NCI-H1436 (cell line): ENCODE measurements at regions not wholly inside any gene's neighbourhood (a gene's known extent, or its start where the extent isn't known, plus 50 kb on each side); places are given as distances from the start of the nearest gene placed in this dataset.
"Not testable (repeated sequence)": the region's sequence is repeated elsewhere in the genome, so short reads cannot be mapped to it uniquely, and the experiment has no call there.

Experiments
- DNase-seq: peaks from one replicate; lab custom pipeline; 2025; lab: John Stamatoyannopoulos, UW

DNA sequence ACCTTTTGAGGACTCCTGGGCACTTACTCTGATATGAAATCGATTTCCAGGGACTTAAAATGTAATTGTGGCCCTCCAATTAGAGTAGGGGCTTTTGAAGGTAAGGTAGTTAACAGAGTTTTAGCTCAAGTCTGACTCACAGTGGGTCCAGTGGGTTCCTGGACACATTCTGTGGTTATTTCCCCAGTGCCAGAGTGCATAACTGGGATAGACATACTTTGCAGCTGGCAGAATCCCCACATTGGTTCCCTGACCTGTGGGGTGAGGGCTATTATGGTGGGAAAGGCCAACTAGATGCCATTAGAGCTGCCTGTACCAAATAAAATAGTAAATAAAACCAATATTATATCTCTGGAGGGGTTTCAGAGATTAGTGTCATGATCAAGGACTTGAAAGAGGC lies 243.8 kb upstream of the EPHA7 start:
- DNase-seq, result no peak

DNA sequence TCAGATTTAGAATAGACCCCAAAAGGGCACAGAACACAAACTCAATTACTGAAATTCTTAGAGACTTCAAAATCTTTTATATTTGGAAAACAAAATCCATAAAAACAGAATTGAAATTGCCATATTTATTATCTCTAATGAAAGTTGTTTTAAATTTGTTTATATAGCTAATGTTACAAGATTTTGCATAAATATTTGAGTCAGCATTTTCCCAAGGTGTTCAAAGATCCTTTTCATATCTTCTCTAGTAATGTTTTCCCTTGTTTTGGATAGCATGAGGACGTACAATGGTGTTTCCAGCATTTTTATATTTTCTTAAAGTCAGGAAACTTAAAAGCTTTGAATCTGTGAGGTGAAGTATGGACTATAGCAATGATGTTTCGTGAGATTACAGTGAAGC lies 235.2 kb upstream of the EPHA7 start:
- DNase-seq, result no peak

DNA sequence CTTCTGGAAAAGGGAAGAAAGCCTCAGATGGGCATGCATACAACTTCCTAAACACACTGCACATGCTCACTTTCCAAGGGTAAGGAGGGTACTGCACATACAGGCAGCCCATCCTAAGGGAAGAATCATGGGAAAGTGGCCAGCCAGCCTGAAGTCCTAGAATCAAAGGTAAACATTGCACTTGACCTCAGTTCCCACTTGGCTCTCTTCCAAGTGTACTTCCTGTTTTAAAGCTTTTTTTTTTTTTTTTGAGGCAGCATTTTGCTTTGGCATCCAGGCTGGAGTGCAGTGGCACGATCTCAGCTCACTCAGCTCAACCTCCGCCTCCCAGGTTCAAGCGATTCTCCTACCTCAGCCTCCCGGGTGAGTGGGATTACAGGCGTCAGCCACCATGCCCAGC lies 225.3 kb upstream of the EPHA7 start:
- DNase-seq, result no peak

DNA sequence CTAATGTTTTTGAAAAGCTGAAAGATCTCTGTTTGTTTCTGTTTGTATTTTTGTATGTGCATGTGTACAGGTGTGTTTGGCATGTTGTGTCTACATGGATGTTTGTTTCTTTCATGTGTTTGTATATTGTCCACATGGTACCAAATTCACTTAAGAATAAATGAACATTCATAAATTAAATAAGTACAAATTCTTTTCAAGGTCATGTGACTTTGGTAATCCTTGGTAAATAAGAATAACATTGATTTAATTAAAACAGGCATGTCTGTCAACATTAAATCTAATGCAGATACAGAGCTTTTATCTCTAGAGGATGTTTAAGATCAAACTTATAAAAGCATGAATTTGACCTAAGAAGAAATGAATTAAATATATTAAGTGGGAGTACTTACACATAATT lies 219.8 kb upstream of the EPHA7 start:
- DNase-seq, result no peak

DNA sequence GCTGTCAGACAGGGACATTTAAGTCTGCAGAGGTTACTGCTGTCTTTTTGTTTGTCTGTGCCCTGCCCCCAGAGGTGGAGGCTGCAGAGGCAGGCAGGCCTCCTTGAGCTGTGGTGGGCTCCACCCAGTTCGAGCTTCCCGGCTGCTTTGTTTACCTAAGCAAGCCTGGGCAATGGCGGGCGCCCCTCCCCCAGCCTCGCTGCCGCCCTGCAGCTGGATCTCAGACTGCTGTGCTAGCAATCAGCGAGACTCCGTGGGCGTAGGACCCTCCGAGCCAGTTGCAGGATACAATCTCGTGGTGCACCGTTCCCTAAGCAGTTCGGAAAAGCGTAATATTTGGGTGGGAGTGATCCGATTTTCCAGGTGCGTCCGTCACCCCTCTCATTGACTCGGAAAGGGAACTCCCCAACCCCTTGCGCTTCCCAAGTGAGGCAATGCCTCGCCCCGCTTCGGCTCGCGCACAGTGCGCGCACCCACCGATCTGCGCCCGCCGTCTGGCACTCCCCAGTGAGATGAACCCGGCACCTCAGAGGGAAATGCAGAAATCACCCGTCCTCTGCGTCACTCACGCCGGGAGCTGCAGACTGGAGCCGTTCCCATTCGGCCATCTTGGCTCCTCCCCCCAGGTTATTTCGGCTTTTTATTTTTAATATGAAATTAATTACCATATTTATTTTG lies 217.8 kb upstream of the EPHA7 start:
- not testable (repeated sequence) for DNase-seq

DNA sequence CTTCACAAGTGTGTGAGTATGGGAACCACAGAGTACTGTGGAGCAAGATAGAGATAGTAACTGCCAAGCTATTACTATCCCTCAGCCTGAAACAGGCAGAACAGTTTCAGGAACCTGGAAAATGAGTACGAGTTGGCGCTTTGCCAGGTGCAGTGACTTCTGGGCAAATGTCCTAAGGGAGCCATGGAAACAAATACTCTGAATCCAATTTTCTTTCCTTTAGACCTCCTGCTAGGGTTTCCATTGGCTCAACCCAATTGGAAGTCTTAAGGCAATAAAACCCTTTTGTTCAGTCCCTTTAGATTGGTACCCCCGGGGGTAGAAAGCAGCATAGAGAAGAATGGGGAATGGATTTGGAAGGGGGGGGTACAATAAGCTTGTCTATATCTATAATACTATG lies 205.0 kb upstream of the EPHA7 start:
- no peak for DNase-seq

DNA sequence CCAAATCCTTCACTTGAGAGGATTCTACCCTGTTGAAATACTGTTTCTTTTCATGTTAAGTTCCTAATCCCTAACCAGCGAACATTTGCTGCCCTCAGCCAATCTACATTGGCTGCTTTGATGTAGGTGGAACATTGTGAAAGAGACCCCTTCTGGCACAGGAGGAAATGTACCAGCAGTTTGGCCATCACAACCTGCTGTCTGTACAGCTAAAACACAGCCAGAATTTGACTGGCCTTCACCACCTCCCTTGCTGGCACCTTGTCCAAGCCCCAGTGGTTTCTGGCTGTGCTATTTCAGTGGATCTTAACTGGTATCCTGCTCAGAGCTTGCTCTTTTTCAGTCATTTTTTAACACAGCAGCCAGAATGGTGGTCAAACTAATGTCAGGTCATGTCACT lies 202.1 kb upstream of the EPHA7 start:
- no peak for DNase-seq

DNA sequence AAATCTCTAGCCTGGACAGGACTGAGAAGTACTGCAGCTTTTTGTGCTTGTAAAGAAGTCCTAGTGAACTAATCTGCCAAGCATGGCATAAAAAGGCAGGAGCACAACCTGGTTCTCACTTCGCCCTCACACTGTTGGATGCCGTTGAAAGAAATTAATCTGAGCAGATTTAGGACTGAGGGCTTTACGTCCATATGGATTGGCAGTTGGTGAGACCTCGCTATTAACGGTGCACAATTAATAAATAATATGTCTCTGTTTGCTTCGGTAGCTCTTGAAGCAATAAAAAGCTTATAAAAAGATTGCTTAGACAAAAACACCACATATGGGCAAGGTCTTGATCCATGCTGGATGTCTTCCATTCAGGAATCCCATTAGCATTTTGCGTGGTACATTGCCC lies 185.6 kb upstream of the EPHA7 start:
- no peak for DNase-seq

DNA sequence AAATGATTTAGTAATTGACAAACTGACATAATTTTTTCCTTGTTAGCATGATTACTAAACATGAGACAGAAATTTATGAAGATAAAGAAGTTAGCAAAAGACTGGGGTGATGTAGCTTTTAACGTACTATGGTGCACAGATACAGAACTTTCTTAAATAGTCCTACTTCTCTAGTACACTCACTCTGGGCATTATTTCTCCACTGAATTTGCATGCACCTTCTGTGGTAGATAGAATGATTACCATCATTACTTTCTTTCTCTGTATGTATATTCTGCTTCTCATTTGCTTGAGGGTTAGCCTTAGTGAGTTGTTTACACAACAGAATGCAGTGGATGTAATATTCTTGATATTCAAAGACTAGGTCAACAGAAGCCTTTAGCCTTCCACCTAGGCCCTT lies 173.1 kb upstream of the EPHA7 start:
- DNase-seq, result no peak

DNA sequence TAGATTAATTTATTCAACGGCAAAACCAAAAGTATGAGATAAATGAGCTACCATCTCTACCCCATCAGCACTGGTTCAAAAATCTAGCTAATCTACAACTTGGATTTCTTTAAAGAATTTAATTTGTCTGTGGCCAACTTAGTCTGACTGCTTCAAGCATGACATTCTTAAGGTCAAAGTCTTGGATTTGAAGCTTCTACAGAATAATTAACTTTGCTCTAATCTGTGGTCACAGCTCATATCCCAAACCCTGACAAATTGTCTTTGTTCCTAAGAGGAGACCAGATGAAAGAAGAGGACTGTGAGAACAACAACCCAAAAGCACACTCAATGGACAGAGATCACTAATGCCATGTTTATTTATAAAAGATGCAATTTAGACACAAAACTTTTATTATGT lies 166.9 kb upstream of the EPHA7 start:
- DNase-seq, result no peak

DNA sequence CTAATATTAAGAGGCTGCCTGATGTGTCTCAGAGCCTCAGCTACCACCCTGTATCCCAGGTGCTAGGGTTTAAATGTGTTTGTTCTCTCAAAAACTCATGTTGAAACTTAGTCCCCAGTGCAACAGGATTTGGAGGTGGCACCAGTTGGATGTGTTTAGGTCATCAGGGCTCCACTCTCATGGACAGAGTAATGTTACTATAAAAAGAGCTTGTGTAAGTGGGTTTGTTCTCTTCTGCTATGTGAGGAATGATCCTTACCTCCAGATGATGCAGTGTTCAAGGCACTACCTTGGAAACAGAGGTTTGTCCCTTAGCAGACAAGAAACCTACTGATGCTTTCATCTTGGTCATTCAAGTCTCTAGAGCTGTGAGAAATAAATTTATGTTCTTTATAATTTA lies 164.9 kb upstream of the EPHA7 start:
- no peak for DNase-seq

DNA sequence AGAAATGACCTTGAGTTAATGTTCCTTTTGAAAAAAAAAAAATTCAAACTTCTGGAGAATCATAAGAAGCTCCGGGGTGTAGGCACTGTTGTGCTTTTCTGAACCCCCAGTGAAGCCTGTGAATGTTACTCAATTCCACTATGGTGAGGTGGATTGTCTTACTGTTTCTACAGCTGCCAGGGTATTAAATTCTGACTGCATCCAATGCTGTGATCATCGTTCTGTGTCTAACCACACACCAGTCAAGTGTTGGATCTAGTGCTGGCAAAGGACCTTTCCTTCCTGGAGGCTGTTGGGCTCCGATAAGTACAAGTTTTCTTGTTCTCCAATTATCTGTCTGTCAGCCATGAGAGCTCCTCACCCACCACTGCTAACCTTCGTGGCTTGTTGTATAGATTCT lies 162.0 kb upstream of the EPHA7 start:
- no peak for DNase-seq

DNA sequence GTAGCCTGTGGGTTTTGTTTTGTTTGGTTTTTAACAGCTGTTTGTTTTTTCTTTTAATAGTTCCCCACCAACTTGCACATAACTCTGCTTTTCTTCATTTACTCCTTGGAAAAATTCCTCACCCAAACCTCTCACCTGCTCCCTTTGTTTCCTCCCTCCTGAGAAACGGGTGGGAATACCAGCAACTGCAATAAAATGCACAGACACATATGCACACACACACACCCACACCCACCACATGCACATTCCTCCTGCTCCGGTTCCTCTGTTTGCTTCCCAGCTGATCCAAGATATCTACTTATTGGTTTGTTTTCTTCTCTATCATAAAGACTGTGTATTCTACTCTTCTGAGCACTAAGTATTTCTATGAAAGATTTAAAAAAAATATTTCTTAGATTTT lies 161.1 kb upstream of the EPHA7 start:
- no peak for DNase-seq

DNA sequence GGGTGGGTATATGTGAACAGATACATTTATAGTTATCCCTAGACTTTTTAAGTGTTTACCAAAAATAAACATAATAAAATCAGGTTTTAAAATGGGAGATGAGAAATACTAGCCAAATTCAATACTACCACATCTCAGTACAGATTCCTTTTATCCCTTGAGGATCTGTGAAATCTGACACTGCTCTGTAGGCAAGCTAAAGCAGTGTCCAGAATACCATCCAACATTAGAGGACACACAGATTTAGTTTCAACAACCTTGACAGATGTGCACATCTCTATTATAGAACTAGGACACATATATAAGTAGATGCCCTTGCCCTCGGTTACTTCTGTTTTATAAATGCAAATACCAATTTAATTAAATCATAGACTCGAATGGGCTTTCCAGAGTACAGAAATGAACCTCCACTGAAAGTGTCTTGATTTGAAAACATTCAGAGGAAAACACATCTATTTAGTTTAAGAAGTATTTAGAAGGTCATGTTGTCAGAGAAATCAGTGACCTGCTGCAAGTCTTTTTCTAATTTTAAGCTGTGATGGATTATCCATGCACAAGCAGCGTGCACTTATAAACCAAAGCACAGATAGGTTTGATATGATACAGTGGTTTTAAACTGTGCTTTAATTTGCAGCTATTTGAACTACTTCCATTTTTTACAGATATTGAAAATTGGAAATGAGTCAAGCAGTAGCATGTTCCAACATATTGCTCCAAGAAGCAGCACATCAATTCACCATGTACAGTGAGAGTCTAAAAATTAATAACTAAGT lies 156.3 kb upstream of the EPHA7 start:
- DNase-seq, result no peak

DNA sequence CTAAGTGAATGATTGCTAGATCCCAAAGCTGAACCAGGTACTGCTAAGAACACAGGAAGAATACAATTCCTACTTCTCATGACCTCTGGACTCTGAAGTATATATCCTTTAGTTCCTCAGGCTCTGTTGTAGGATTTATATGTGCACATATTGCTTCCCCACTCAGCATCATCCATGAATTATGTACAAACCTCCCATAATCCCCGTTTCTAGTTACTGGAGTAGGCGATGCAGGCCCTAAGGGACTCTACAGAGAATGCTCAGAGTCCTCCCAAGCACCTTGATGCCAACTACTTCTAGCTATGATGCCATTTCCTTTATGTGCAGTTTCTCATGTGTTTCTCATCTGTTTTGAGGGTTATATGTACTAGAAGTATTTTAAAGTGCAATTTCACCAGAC lies 154.9 kb upstream of the EPHA7 start:
- DNase-seq, result no peak

DNA sequence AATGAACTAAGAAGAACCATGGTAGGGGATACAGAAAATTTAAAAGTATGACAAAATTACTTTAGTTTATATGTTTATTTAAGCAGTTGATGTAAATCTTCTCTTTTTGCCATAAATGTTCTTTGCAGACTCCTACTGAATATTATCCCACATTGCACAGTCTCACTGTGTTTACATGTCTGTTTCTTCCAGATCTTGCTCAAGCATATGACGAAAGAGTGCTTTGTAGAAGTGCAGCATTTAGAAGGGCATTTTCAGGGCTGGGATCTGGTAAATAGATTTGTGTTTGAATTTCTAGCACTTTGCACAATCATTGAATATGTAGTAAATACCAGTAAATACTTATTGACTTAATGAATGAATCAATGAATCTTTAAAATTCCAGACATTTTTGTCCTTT lies 152.0 kb upstream of the EPHA7 start:
- no peak for DNase-seq

DNA sequence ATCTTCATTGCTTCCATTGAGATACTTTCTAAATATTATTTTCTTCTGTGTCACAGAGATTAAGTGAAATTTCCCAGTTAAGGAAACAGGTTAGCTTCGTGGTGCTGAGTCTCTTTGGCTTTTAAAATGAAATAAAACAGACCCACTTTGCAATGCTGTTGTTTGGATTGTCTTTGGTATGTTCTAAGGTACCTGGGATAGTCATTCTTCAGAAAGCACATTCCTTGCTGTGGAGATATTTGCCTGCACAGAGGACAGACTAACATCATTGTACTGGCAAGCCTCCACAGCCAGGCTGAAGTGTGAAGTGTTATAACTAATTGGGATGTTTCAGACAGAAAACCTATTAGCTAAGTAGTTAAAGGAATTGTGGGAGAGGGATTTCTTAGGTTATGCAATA lies 148.8 kb upstream of the EPHA7 start:
- no peak for DNase-seq

DNA sequence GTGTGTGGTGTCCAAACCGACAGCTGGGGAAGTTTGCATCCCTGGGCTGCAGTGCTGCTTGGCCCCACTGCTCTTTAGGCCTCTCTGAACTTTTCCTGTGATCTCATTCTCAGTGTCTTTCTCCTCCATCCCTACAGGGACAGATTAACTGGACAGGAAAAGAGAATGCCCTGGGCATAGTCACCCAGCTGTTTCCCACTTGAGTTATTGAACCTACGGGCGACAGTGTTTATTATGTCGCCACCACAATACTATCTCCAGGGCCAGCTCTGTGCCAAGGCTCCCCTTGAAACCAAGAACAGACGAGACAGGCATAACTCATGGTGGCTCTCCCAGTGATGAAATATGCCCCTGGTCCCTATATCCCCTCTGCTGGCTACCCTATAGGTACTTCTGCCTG lies 147.8 kb upstream of the EPHA7 start:
- DNase-seq, result no peak

DNA sequence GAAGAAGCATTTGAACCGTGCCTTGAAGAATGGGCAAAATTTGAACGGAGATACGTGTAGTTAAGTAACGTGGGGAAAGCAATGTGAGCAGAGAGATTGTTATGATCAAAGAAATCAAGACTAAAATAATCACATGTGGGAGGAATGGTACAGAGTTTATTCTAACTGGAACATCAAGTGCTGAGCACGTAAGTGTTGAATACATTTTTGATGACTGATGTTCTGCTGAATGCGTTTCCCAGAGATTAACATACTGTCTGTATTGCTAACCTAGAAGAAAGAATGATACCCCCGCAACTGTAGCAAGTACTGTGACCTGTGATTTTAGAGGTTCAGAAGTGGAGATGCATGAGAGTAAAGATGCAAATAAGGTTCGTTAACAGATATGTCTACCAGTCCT lies 146.9 kb upstream of the EPHA7 start:
- DNase-seq, result no peak

DNA sequence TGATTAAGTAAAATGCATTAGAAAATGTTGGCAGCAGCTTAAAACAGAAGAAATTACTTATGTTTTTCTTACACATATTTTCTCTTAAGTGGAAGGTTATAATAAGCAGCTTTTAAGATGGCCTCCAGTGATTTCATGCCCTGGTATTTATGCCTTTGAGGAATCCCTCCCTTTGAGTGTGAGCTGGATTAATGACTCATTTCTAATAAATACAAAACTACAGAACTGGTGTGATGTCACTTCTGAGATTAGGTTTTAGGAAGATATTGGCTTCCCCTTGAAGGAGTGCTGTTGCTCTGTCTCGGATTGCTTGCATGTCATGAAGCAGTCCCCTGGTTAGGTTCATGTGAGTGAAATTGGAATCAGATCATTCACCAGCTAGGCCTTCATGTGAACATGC lies 143.2 kb upstream of the EPHA7 start:
- no peak for DNase-seq

DNA sequence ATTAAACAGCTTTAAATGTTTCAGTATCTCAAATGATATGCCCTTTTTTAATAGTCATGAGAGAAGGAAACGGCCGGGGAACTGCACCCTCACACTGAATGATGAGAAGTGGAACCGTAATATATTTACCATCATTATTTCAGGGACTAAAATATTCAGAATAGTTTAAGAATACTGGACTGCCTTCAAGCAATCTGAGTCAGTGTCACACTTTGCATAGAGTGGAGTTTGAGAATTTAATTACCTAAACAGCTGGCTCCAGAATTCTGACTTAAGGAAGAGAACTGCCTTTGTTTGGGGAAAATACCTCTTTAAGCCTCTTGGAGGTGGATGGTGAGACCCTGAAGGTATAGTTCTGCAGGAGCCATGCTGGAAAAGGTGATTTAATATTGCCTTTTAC lies 135.9 kb upstream of the EPHA7 start:
- no peak for DNase-seq

DNA sequence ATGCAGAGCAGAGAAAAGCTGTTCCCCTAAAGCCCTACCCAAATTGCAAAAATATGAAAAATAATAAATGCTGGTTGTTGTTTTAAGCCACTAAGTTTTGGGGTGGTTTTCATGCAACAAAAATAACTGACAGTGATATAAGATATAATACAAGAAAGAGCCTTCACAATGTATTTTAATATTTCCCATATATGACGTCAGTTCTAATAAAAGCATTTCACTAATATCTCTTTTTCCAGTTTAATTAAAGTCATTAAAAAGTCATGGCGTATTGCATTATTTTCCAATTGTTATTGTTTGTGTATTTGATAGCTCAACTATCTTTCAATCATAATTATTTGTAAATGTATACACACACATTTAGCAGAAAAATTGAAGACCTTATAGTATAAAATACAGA lies 134.7 kb upstream of the EPHA7 start:
- DNase-seq, result no peak

DNA sequence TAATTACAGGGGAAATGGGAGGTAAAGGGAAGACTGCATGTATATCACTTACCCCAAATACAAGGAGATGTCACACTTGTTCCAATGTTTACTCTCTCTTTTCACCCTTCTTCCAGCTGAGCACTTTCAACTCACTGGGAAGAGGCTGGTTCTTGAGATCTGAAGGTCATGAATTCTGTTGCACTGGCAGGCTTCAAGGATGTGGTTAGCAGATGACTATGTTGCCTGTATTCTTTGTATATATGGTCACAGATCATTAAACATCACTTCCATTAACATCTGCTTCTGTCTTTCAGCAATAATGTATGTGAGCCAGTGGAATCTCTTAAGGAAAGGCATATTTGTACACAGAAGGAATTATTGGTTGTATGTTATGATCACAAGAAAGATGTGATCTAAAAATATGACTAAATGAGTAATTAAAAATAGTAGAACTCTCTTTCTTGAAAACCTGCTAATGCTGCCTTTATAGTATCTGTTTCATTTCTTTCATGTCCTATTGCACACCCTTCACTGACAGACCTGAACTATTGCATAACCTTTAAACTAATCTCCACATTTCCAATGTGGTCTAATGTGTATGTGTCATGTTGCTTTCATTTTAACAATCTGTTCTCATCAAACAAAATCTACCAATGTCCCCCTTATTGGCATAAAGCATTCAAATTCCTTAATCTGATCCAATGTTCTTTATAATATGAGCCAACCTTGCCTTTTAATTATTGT lies 131.4 kb upstream of the EPHA7 start:
- DNase-seq, result no peak
